ENCODE measurements at regions not wholly inside any gene's neighbourhood (a gene's known extent, or its start where the extent isn't known, plus 50 kb on each side); places are given as distances from the start of the nearest gene placed in this dataset.

DNA sequence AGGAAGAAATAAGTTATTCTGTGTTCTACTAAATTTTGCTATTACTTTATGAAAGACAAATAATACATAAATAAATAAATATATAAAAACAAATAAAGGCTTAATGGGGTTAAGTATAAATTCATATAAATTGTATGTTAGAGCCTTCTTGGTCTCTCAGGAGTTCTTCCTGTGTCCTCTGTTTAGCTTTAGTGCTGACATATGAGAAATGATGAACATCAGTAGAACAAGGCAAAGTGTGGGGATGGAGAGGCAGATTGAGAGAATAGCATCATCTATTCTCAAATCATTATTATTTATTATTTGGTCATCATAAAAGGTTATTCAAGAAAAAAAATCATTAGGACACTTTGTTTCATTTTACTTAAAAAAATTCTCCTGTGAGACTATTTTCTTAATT is 468.1 kb upstream of the CHST9 start:
- TF ChIP-seq, protein P1, sequence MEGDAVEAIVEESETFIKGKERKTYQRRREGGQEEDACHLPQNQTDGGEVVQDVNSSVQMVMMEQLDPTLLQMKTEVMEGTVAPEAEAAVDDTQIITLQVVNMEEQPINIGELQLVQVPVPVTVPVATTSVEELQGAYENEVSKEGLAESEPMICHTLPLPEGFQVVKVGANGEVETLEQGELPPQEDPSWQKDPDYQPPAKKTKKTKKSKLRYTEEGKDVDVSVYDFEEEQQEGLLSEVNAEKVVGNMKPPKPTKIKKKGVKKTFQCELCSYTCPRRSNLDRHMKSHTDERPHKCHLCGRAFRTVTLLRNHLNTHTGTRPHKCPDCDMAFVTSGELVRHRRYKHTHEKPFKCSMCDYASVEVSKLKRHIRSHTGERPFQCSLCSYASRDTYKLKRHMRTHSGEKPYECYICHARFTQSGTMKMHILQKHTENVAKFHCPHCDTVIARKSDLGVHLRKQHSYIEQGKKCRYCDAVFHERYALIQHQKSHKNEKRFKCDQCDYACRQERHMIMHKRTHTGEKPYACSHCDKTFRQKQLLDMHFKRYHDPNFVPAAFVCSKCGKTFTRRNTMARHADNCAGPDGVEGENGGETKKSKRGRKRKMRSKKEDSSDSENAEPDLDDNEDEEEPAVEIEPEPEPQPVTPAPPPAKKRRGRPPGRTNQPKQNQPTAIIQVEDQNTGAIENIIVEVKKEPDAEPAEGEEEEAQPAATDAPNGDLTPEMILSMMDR (IDR thresholded peaks at IDR 0.05) = no peak
- no peak for TF ChIP-seq POLR2A (IDR thresholded peaks at IDR 0.05)

Data from lower leg skin (tissue), 3 donors.